SK-N-SH (cell line): ENCODE measurements at regions not wholly inside any gene's neighbourhood (a gene's known extent, or its start where the extent isn't known, plus 50 kb on each side); places are given as distances from the start of the nearest gene placed in this dataset.

Source experiments
- CTCF ChIA-PET: fragments of 300-600, 350-600 bp; formaldehyde crosslinking; extraction: SDS; loops from one replicate; lab custom pipeline; 2021; lab: Yijun Ruan, JAX
- POLR2A ChIA-PET: fragments of 350-600 bp; sonication (Branson Sonifier 250); formaldehyde crosslinking; extraction: SDS; loops from one replicate; lab custom pipeline; 2020; ENCODE audit warnings: antibody characterized with exemption, inconsistent platforms; lab: Yijun Ruan, JAX
- DNase-seq: peaks from one replicate; pipeline ENCODE4 v3.0.0; 2012
- H2AFZ ChIP-seq: fragments of 200-600 bp; sonication (generic); 2 replicates; pipeline ENCODE4 v1.8.1; 2016; ENCODE audit warnings: antibody characterized with exemption, mild to moderate bottlenecking, low read depth
- H3F3A ChIP-seq: fragments of 200-600 bp; sonication (generic); replicated peaks from 2 replicates; pipeline ENCODE3; 2016; ENCODE audit warnings: antibody characterized with exemption, mild to moderate bottlenecking; ENCODE audit not compliant: insufficient read depth
- H3K27ac ChIP-seq, 2 experiments: fragments of 200-500 bp in 1 of 2; fragments of 200-600 bp in 1 of 2; sonication (Bioruptor generic) in 1 of 2; sonication (generic), shearing (Covaris generic) in 1 of 2; 2 replicates each; pipeline versions ENCODE4 v1.5.1 to v1.6.1; 2014 to 2016; ENCODE audit warnings: low read depth in 2 of 2, inconsistent platforms in 1 of 2, low read length in 1 of 2, mild to moderate bottlenecking in 1 of 2, mixed read lengths in 1 of 2
- H3K27me3 ChIP-seq: fragments of 200-600 bp; sonication (generic), shearing (Covaris generic); 2 replicates; pipeline ENCODE4 v1.6.1; 2016; ENCODE audit warnings: mixed run types; ENCODE audit not compliant: insufficient read depth
- H3K36me3 ChIP-seq, 2 experiments: fragments of 200-500 bp in 1 of 2; fragments of 200-600 bp in 1 of 2; sonication (Bioruptor generic) in 1 of 2; sonication (generic) in 1 of 2; replicated peaks in 1 of 2; 2 replicates each; pipeline versions ENCODE3 to v1.5.1; 2014 to 2016; ENCODE audit warnings: low read length in 1 of 2, mild to moderate bottlenecking in 1 of 2; ENCODE audit not compliant: insufficient read depth in 2 of 2, control insufficient read depth in 1 of 2
- H3K4me1 ChIP-seq, 2 experiments: fragments of 200-500 bp in 1 of 2; fragments of 200-600 bp in 1 of 2; sonication (Bioruptor generic) in 1 of 2; sonication (generic), shearing (Covaris generic) in 1 of 2; 2 replicates each; pipeline versions ENCODE4 v1.5.1 to v1.6.1; 2014 to 2016; ENCODE audit warnings: low read depth in 1 of 2, low read length in 1 of 2, mixed run types in 1 of 2; ENCODE audit not compliant: insufficient read depth in 2 of 2, control insufficient read depth in 1 of 2
- H3K4me2 ChIP-seq: fragments of 200-600 bp; sonication (generic), shearing (Covaris generic); 2 replicates; pipeline ENCODE4 v1.6.1; 2017; ENCODE audit warnings: mixed run types
- H3K4me3 ChIP-seq, 2 experiments: fragments of 200-500 bp in 1 of 2; fragments of 200-600 bp in 1 of 2; sonication (Bioruptor generic) in 1 of 2; sonication (generic), shearing (Covaris generic) in 1 of 2; 2 replicates each; pipeline versions ENCODE4 v1.5.1 to v1.8.1; 2014 to 2016; ENCODE audit warnings: low read depth in 2 of 2, inconsistent platforms in 1 of 2, low read length in 1 of 2, mild to moderate bottlenecking in 1 of 2, mixed read lengths in 1 of 2, moderate library complexity in 1 of 2
- H3K79me2 ChIP-seq: fragments of 200-600 bp; sonication (generic); 2 replicates; pipeline ENCODE4 v1.8.1; 2017; ENCODE audit warnings: mild to moderate bottlenecking; ENCODE audit not compliant: insufficient read depth
- H3K9ac ChIP-seq: fragments of 200-600 bp; sonication (generic); 2 replicates; pipeline ENCODE4 v1.6.1; 2017; ENCODE audit warnings: mixed run types
- H3K9me2 ChIP-seq: fragments of 200-600 bp; sonication (generic); 2 replicates; pipeline ENCODE4 v1.6.1; 2017; ENCODE audit warnings: mixed run types
- H3K9me3 ChIP-seq: fragments of 200-600 bp; sonication (generic); 2 replicates; pipeline ENCODE4 v1.6.1; 2017; ENCODE audit warnings: mixed run types, mild to moderate bottlenecking, moderate library complexity
- H4K20me1 ChIP-seq: fragments of 200-600 bp; sonication (generic); 2 replicates; pipeline ENCODE4 v1.6.1; 2017; ENCODE audit warnings: mild to moderate bottlenecking, mixed run types; ENCODE audit not compliant: insufficient read depth
- FOSL2 ChIP-seq: IDR thresholded peaks from 2 replicates; pipeline ENCODE4 v1.4.0; 2012; ENCODE audit warnings: low read depth, mild to moderate bottlenecking, moderate library complexity, borderline replicate concordance
- FOXJ3 ChIP-seq: sonication (generic); formaldehyde crosslinking; IDR thresholded peaks from 2 replicates; pipeline ENCODE4 v1.5.1; 2020; ENCODE audit warnings: mild to moderate bottlenecking, missing genetic modification reagents
- FOXM1 ChIP-seq: IDR thresholded peaks from 2 replicates; pipeline ENCODE4 v1.4.0; 2012; ENCODE audit warnings: low read depth, mild to moderate bottlenecking
- GABPA ChIP-seq: IDR thresholded peaks from 2 replicates; pipeline ENCODE4 v1.4.0; 2012; ENCODE audit warnings: low read depth, mild to moderate bottlenecking
- POLR2AphosphoS5 ChIP-seq: IDR thresholded peaks from 2 replicates; pipeline ENCODE4 v1.6.1; 2012; ENCODE audit warnings: low read depth, low read length
- RAD21 ChIP-seq: IDR thresholded peaks from 2 replicates; pipeline ENCODE4 v1.6.1; 2012; ENCODE audit warnings: mild to moderate bottlenecking, low read length
- RFX5 ChIP-seq: IDR thresholded peaks from 2 replicates; pipeline ENCODE4 v1.6.1; 2012; ENCODE audit warnings: mild to moderate bottlenecking, improper control_type of control experiment, low read length
- SMC3 ChIP-seq: IDR thresholded peaks from 2 replicates; pipeline ENCODE4 v1.6.1; 2012; ENCODE audit warnings: low read depth, low read length, improper control_type of control experiment
- TAF1 ChIP-seq: IDR thresholded peaks from 2 replicates; pipeline ENCODE4 v1.6.1; 2012; ENCODE audit warnings: low read depth, mild to moderate bottlenecking, low read length, moderate library complexity, borderline replicate concordance
- TCF12 ChIP-seq: IDR thresholded peaks from 2 replicates; pipeline ENCODE4 v1.4.0; 2012
- ZBTB33 ChIP-seq: IDR thresholded peaks from 2 replicates; pipeline ENCODE4 v1.4.0; 2012; ENCODE audit warnings: low read depth, borderline replicate concordance
- WGBS: methylation state at CpG from one replicate; pipeline ENCODE4 v1.1.6; 2017; ENCODE audit warnings: low lambda C conversion rate; 5-methylcytosine and 5-hydroxymethylcytosine counted together
- TF ChIP-seq, protein P1 (sequence below): IDR thresholded peaks from 2 replicates; pipeline ENCODE4 v1.4.0; 2012; ENCODE audit warnings: low read depth
- TF ChIP-seq, protein P2 (sequence below): fragments of 200-600 bp; sonication (generic); IDR thresholded peaks from 2 replicates; pipeline ENCODE4 v1.6.1; 2017; ENCODE audit warnings: antibody characterized with exemption, mild to moderate bottlenecking, moderate library complexity
- TF ChIP-seq, protein P3 (sequence below): IDR thresholded peaks from 2 replicates; pipeline ENCODE4 v1.6.1; 2012; ENCODE audit warnings: mild to moderate bottlenecking, low read depth, low read length, moderate library complexity
- TF ChIP-seq, protein P4 (sequence below): IDR thresholded peaks from 2 replicates; pipeline ENCODE4 v1.4.0; 2012; ENCODE audit warnings: low read depth, borderline replicate concordance

- TF ChIP-seq ZBTB33 = no peak
- Histone ChIP-seq H3K4me3 (no peak overlapping the region), H3F3A (no peaks in the 10 kb centered on the region), H3K36me3 (no peaks in the 10 kb centered on the region), H3K4me2 (no peak overlapping the region), H2AFZ (no peak overlapping the region), H3K79me2 (no peaks in the 10 kb centered on the region), H4K20me1 (no peaks in the 10 kb centered on the region), H3K27ac (no peak overlapping the region), H3K9me3 (no peaks in the 10 kb centered on the region), H3K27me3 (no peaks in the 10 kb centered on the region), H3K4me1 (peaks cover 0 to 9% of the 10 kb centered on the region in 2 experiments; a peak in 2 of 4 replicates), H3K9ac (no peak overlapping the region), H3K9me2 (no peaks in the 10 kb centered on the region)
- DNase-seq = no peak
- ChIA-PET CTCF (interaction anchor here (0.6 to 1.3 kb wide), 3 partner anchors 10 to 17 kb away, joined by 3 to 4 read pairs (median 3); no protein-coding TSS in a partner anchor), POLR2A (no interaction called here)
- WGBS = 76% methylated on average over 3 of the region's 3 CpGs
Observed at GRCh38 chr7:12110425-12110824, 100.7 kb upstream of the TMEM106B start.

DNA sequence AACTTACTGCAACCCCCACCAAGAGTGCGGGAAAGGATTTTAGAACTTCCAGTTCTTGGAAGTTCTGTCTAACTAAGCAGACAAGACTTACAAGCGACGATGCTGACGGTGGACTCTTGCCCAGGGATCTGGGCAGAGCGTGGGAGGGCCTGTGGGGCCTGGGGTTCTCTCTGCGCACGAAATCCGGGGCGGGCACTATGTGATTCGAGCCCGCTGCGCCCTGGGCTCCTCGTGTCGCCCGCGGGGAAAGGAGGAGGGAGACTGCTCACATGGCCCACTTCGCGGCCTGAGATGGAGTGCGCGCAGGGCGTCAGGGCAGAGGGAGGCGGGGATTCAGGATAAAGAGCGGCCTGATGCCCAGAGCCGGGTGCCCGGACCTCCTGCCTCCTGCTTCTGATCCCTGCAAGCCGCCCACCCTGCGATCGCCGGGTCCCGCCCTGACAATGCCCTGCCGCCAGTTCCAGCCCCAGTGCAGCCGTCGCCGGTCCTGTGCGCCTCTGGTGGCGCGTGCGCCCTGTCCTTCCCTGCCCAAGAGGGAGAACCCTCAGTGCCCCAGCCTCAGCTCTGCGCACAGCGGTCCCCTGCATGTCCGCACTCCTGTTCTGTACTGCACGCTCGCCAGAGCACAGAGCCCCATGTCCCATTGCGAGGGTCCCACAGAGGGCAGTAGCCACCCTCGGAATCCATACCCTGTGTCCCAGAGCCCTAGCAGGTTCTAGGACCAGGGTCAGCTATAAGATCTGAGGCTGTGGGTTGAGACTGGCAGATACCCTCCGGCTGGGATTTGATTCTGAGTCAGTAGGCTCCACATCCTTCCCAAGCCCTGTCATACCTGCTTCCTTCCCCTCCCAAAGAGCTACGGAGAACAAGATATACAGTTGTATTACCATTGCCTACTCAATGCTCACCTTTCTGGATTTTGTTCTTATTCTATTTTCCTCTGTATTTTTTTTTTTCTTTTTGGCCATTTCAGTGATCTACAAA is 99.4 kb upstream of the TMEM106B start:
- no peaks in the 10 kb centered on the region for H3K9me3 ChIP-seq
- H3K36me3 ChIP-seq = no peaks in the 10 kb centered on the region
- H3K4me3 ChIP-seq = peak overlapping the region; percentile 11 to 51; a peak in 3 of 4 replicates
- H3K9me2 ChIP-seq = no peaks in the 10 kb centered on the region
- WGBS = 15% methylated on average over 33 of the region's 47 CpGs
- peak overlapping the region; percentile 66 for H3K4me2 ChIP-seq
- H3K9ac ChIP-seq = no peak overlapping the region
- no peaks in the 10 kb centered on the region for H3K79me2 ChIP-seq
- ChIA-PET POLR2A (interaction anchor here (0.6 to 1.3 kb wide), 5 partner anchors 14 to 1371 kb away, joined by 3 to 9 read pairs (median 4); partner anchors contain the start of gene TMEM106B), CTCF (interaction anchor here (0.5 to 1.8 kb wide), 23 partner anchors 9 to 738 kb away, joined by 3 to 8 read pairs (median 3); partner anchors contain the start of gene TMEM106B)
- no peaks in the 10 kb centered on the region for H3K27me3 ChIP-seq
- peaks cover 0 to 9% of the 10 kb centered on the region in 2 experiments; a peak in 2 of 4 replicates for H3K4me1 ChIP-seq
- H2AFZ ChIP-seq = peak overlapping the region; percentile 64; the same call in 1 of the 2 replicates
- DNase-seq = peak; percentile 83
- no peaks in the 10 kb centered on the region for H4K20me1 ChIP-seq
- peak overlapping the region in 1 of 2 experiments; percentile 77; a peak in 2 of 4 replicates for H3K27ac ChIP-seq
- no peaks in the 10 kb centered on the region for H3F3A ChIP-seq
- TF ChIP-seq RAD21 = peak; percentile 62
- TF ChIP-seq, protein P1, sequence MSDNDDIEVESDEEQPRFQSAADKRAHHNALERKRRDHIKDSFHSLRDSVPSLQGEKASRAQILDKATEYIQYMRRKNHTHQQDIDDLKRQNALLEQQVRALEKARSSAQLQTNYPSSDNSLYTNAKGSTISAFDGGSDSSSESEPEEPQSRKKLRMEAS = peak; percentile 52; the same call in 1 of the 2 replicates
- 0 out of 2 replicates have a peak, but pooled peaks have one; percentile 27 for TF ChIP-seq SMC3
- no peak for TF ChIP-seq TCF12
- TF ChIP-seq POLR2AphosphoS5 = no peak
- TF ChIP-seq, protein P2, sequence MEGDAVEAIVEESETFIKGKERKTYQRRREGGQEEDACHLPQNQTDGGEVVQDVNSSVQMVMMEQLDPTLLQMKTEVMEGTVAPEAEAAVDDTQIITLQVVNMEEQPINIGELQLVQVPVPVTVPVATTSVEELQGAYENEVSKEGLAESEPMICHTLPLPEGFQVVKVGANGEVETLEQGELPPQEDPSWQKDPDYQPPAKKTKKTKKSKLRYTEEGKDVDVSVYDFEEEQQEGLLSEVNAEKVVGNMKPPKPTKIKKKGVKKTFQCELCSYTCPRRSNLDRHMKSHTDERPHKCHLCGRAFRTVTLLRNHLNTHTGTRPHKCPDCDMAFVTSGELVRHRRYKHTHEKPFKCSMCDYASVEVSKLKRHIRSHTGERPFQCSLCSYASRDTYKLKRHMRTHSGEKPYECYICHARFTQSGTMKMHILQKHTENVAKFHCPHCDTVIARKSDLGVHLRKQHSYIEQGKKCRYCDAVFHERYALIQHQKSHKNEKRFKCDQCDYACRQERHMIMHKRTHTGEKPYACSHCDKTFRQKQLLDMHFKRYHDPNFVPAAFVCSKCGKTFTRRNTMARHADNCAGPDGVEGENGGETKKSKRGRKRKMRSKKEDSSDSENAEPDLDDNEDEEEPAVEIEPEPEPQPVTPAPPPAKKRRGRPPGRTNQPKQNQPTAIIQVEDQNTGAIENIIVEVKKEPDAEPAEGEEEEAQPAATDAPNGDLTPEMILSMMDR = 0 out of 2 replicates have a peak, but pooled peaks have one; percentile 9
- no peak for TF ChIP-seq RFX5
- TF ChIP-seq, protein P3, sequence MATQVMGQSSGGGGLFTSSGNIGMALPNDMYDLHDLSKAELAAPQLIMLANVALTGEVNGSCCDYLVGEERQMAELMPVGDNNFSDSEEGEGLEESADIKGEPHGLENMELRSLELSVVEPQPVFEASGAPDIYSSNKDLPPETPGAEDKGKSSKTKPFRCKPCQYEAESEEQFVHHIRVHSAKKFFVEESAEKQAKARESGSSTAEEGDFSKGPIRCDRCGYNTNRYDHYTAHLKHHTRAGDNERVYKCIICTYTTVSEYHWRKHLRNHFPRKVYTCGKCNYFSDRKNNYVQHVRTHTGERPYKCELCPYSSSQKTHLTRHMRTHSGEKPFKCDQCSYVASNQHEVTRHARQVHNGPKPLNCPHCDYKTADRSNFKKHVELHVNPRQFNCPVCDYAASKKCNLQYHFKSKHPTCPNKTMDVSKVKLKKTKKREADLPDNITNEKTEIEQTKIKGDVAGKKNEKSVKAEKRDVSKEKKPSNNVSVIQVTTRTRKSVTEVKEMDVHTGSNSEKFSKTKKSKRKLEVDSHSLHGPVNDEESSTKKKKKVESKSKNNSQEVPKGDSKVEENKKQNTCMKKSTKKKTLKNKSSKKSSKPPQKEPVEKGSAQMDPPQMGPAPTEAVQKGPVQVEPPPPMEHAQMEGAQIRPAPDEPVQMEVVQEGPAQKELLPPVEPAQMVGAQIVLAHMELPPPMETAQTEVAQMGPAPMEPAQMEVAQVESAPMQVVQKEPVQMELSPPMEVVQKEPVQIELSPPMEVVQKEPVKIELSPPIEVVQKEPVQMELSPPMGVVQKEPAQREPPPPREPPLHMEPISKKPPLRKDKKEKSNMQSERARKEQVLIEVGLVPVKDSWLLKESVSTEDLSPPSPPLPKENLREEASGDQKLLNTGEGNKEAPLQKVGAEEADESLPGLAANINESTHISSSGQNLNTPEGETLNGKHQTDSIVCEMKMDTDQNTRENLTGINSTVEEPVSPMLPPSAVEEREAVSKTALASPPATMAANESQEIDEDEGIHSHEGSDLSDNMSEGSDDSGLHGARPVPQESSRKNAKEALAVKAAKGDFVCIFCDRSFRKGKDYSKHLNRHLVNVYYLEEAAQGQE = no peak
- no peak for TF ChIP-seq FOSL2
- no peak for TF ChIP-seq TAF1
- TF ChIP-seq, protein P4, sequence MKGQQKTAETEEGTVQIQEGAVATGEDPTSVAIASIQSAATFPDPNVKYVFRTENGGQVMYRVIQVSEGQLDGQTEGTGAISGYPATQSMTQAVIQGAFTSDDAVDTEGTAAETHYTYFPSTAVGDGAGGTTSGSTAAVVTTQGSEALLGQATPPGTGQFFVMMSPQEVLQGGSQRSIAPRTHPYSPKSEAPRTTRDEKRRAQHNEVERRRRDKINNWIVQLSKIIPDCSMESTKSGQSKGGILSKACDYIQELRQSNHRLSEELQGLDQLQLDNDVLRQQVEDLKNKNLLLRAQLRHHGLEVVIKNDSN = no peak
- no peak for TF ChIP-seq FOXM1
- TF ChIP-seq FOXJ3 (CRISPR knock-in tag) = peak; percentile 74; the same call in 1 of the 2 replicates
- no peak for TF ChIP-seq GABPA
